Panc1 (cell line): ENCODE measurements at regions not wholly inside any gene's neighbourhood (a gene's known extent, or its start where the extent isn't known, plus 50 kb on each side); places are given as distances from the start of the nearest gene placed in this dataset.
"Not testable (repeated sequence)": the region's sequence is repeated elsewhere in the genome, so short reads cannot be mapped to it uniquely, and the experiment has no call there.

Experiments used
- ATAC-seq: fragments of 200-7000 bp; cut with Tn5 transposase; 2 replicates; pipeline ENCODE4 v1.9.1; 2020; ENCODE audit warnings: mild to moderate bottlenecking, moderate library complexity
- BruUV-seq: library from RNA; stranded (reverse); fragments of 400-500 nt; replicated peaks from 2 replicates; lab custom pipeline; 2021; lab: Mats Ljungman, UMichigan
- CTCF ChIA-PET: fragments of 300-600 bp; sonication (Branson Sonifier 250); formaldehyde crosslinking; loops from one replicate; lab custom pipeline; 2022; ENCODE audit warnings: antibody characterized with exemption; lab: Charles Lee
- POLR2A ChIA-PET: fragments of 300-600 bp; sonication (Branson Sonifier 250); formaldehyde crosslinking; loops from one replicate; lab custom pipeline; 2022; ENCODE audit warnings: antibody characterized with exemption; lab: Charles Lee
- DNase-seq: peaks from one replicate; pipeline ENCODE4 v3.0.0-alpha.2; 2010; ENCODE audit warnings: low read depth, low spot score
- H3K27ac ChIP-seq: 2 replicates; pipeline ENCODE4 v1.5.1; 2011; ENCODE audit warnings: mild to moderate bottlenecking, low read length, inconsistent platforms
- H3K27me3 ChIP-seq: fragments of 200-500 bp; sonication (Bioruptor generic); 2 replicates; pipeline ENCODE4 v1.6.0; 2014; ENCODE audit warnings: low read length, inconsistent platforms; ENCODE audit not compliant: control insufficient read depth, insufficient read depth
- H3K36me3 ChIP-seq: fragments of 200-500 bp; sonication (Bioruptor generic); 2 replicates; pipeline ENCODE4 v1.5.1; 2014; ENCODE audit warnings: inconsistent platforms, mild to moderate bottlenecking, low read length, moderate library complexity; ENCODE audit not compliant: control insufficient read depth, insufficient read depth
- H3K4me1 ChIP-seq: 2 replicates; pipeline ENCODE4 v1.5.1; 2011; ENCODE audit warnings: inconsistent platforms, mild to moderate bottlenecking, low read length, moderate library complexity; ENCODE audit not compliant: control insufficient read depth, insufficient read depth
- H3K4me3 ChIP-seq, 2 experiments: 2 replicates each; pipeline ENCODE4 v1.5.1; 2011 to 2012; ENCODE audit warnings: low read depth in 2 of 2, low read length in 2 of 2, mild to moderate bottlenecking in 2 of 2, inconsistent platforms in 1 of 2, moderate library complexity in 1 of 2
- H3K9me3 ChIP-seq: fragments of 200-500 bp; sonication (Bioruptor generic); 2 replicates; pipeline ENCODE4 v1.5.1; 2014; ENCODE audit warnings: low read depth, mild to moderate bottlenecking, inconsistent platforms, low read length, moderate library complexity; ENCODE audit not compliant: control insufficient read depth, insufficient read depth
- POLR2AphosphoS5 ChIP-seq: IDR thresholded peaks from 2 replicates; pipeline ENCODE4 v1.6.1; 2012; ENCODE audit warnings: mild to moderate bottlenecking, low read depth, low read length, moderate library complexity
- SIN3A ChIP-seq: IDR thresholded peaks from 2 replicates; pipeline ENCODE4 v1.6.1; 2012; ENCODE audit warnings: low read depth, mild to moderate bottlenecking, low read length, moderate library complexity, borderline replicate concordance; ENCODE audit not compliant: insufficient read depth
- TCF7L2 ChIP-seq: IDR thresholded peaks from 2 replicates; pipeline ENCODE4 v1.6.1; 2011; ENCODE audit warnings: mild to moderate bottlenecking, low read depth, low read length, inconsistent platforms
- in situ Hi-C: cut with HindIII; loops from 2 replicates; pipeline ENCODE4 v1.10.0; 2016; ENCODE audit warnings: low sequenced_read_pairs, low pct_unique_long_range_greater_than_20kb
- intact Hi-C: fragments of 100-400 bp; cut with micrococcal nuclease; formaldehyde crosslinking; loops from one replicate; pipeline ENCODE4 v1.10.0; 2022; ENCODE audit not compliant: unreplicated experiment
- TF ChIP-seq, protein P1 (sequence below), 2 experiments: IDR thresholded peaks; 2 replicates each; pipeline ENCODE4 v1.6.1; 2011 to 2012; ENCODE audit warnings: low read depth in 2 of 2, control low read depth in 1 of 2, low read length in 1 of 2, mild to moderate bottlenecking in 1 of 2, moderate library complexity in 1 of 2; ENCODE audit not compliant: insufficient read depth in 1 of 2
- TF ChIP-seq, protein P2 (sequence below): fragments of 450-650 bp; IDR thresholded peaks from 2 replicates; pipeline ENCODE4 v1.5.1; 2017; ENCODE audit warnings: mild to moderate bottlenecking

DNA sequence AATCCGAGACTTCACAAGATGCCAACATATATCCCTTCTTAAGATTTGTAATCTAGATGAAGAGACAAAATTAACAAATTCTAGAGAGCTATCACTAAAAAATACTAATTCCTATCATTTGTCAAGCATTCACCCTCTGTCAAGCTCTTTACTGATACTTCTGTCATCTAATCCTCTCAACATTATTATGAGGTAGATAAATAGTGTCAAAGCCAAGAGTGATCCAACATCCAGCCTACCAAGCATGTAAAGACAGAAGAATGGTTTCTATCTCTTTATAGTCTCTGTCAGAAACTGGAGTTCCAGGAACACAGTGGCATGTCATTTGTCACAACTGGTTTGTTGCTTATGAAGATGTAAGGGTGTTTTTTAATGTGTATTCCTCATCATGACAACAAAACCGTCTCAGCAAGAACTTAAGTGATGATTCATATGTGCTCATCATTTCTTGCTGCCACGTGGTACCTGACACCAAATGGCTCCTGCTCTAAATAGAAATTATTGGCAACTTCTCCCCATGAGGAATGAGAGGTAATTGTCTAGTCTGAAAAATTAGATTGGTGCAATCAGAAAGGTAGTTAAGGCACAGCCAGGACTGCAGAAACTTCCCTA is 196.8 kb downstream of the TOX3 start:
- ATAC-seq (no peak), DNase-seq (no peak)
- intact Hi-C loops (no loop called here), in situ Hi-C loops (no loop called here)
- CTCF ChIA-PET: no interaction called here
- POLR2A ChIA-PET: no interaction called here
- Histone ChIP-seq H3K4me3 (no peak overlapping the region), H3K9me3 (no peaks in the 10 kb centered on the region), H3K27me3 (no peaks in the 10 kb centered on the region), H3K36me3 (no peaks in the 10 kb centered on the region), H3K27ac (no peak overlapping the region), H3K4me1 (no peaks in the 10 kb centered on the region)
- TF ChIP-seq TCF7L2 (no peak), SIN3A (no peak), POLR2AphosphoS5 (no peak)
- TF ChIP-seq, protein P1, sequence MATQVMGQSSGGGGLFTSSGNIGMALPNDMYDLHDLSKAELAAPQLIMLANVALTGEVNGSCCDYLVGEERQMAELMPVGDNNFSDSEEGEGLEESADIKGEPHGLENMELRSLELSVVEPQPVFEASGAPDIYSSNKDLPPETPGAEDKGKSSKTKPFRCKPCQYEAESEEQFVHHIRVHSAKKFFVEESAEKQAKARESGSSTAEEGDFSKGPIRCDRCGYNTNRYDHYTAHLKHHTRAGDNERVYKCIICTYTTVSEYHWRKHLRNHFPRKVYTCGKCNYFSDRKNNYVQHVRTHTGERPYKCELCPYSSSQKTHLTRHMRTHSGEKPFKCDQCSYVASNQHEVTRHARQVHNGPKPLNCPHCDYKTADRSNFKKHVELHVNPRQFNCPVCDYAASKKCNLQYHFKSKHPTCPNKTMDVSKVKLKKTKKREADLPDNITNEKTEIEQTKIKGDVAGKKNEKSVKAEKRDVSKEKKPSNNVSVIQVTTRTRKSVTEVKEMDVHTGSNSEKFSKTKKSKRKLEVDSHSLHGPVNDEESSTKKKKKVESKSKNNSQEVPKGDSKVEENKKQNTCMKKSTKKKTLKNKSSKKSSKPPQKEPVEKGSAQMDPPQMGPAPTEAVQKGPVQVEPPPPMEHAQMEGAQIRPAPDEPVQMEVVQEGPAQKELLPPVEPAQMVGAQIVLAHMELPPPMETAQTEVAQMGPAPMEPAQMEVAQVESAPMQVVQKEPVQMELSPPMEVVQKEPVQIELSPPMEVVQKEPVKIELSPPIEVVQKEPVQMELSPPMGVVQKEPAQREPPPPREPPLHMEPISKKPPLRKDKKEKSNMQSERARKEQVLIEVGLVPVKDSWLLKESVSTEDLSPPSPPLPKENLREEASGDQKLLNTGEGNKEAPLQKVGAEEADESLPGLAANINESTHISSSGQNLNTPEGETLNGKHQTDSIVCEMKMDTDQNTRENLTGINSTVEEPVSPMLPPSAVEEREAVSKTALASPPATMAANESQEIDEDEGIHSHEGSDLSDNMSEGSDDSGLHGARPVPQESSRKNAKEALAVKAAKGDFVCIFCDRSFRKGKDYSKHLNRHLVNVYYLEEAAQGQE (IDR thresholded peaks at IDR 0.05; ENCODE audit: insufficient read depth in 1 of 2, low read depth in 2 of 2, low read length in 1 of 2): no peak
- TF ChIP-seq, protein P2, sequence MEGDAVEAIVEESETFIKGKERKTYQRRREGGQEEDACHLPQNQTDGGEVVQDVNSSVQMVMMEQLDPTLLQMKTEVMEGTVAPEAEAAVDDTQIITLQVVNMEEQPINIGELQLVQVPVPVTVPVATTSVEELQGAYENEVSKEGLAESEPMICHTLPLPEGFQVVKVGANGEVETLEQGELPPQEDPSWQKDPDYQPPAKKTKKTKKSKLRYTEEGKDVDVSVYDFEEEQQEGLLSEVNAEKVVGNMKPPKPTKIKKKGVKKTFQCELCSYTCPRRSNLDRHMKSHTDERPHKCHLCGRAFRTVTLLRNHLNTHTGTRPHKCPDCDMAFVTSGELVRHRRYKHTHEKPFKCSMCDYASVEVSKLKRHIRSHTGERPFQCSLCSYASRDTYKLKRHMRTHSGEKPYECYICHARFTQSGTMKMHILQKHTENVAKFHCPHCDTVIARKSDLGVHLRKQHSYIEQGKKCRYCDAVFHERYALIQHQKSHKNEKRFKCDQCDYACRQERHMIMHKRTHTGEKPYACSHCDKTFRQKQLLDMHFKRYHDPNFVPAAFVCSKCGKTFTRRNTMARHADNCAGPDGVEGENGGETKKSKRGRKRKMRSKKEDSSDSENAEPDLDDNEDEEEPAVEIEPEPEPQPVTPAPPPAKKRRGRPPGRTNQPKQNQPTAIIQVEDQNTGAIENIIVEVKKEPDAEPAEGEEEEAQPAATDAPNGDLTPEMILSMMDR: no peak
- BruUV-seq: no TSS peak

DNA sequence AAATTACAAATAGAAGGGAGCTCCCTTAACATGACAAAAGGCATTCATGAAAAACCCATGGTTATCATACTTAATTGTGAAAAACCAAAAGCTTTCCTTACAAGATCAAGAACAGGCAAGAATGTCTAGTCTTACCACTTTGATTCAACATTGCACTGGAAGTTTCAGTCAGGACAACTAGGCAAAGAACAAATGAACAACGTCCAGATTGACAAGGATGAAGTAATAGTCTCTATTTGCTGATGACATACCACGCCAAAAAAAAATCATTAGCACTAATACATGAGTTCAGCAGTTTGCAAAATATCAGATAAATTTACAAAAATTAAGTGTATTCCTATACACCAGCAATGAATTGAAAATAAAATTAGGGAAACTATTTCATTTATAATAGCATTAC is 200.2 kb downstream of the TOX3 start:
- Histone ChIP-seq H3K36me3 (no peaks in the 10 kb centered on the region), H3K9me3 (no peaks in the 10 kb centered on the region), H3K27ac (no peak overlapping the region), H3K4me1 (no peaks in the 10 kb centered on the region), H3K27me3 (no peaks in the 10 kb centered on the region), H3K4me3 (no peak overlapping the region)
- POLR2A ChIA-PET: no interaction called here
- no TSS peak for BruUV-seq
- in situ Hi-C loops (no loop called here), intact Hi-C loops (no loop called here)
- DNase-seq (no peak), ATAC-seq (no peak)
- CTCF ChIA-PET: no interaction called here
- TF ChIP-seq, protein P2: no peak
- TF ChIP-seq SIN3A (no peak), TCF7L2 (no peak), POLR2AphosphoS5 (no peak)
- TF ChIP-seq, protein P1 (IDR thresholded peaks at IDR 0.05; ENCODE audit: insufficient read depth in 1 of 2, low read depth in 2 of 2, low read length in 1 of 2): no peak

DNA sequence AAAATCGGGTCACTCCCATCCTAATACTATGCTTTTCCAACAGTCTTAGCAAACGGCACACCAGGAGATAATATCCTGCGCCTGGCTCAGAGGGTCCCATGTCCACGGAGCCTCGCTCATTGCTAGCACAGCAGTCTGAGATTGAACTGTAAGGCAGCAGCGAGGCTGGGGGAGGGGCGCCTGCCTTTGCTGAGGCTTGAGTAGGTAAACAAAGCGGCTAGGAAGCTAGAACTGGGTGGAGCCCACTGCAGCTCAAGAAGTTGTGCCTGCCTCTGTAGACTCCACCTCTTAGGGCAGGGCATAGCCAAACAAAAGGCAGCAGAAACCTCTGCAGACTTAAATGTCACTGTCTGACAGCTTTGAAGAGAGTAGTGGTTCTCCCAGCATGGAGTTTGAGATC is 213.3 kb downstream of the TOX3 start:
- H3K4me1 ChIP-seq, BruUV-seq, ATAC-seq, DNase-seq, H3K27me3 ChIP-seq, H3K36me3 ChIP-seq, POLR2A ChIA-PET, H3K4me3 ChIP-seq, intact Hi-C loops, H3K9me3 ChIP-seq, H3K27ac ChIP-seq, in situ Hi-C loops, CTCF ChIA-PET: not testable (repeated sequence)
